SK-N-SH treated with all-trans-retinoic acid at 6 μM for 48 hours (cell line): ENCODE measurements at regions not wholly inside any gene's neighbourhood (a gene's known extent, or its start where the extent isn't known, plus 50 kb on each side); places are given as distances from the start of the nearest gene placed in this dataset.
"Not testable (repeated sequence)": the region's sequence is repeated elsewhere in the genome, so short reads cannot be mapped to it uniquely, and the experiment has no call there.

Source experiments
- ATAC-seq: fragments of 200-7000 bp; cut with Tn5 transposase; 3 replicates; pipeline ENCODE4 v1.9.1; 2020; ENCODE audit warnings: mild to moderate bottlenecking, moderate library complexity
- BACH2 ChIP-seq: fragments of 250-450 bp; sonication (Bioruptor Pico); IDR thresholded peaks from 2 replicates; pipeline ENCODE4 v1.9.0; 2021; ENCODE audit warnings: mild to moderate bottlenecking, borderline replicate concordance
- CREB5 ChIP-seq: fragments of 250-450 bp; sonication (Bioruptor Pico); IDR thresholded peaks from 2 replicates; pipeline ENCODE4 v1.5.1; 2020; ENCODE audit warnings: low read depth, mild to moderate bottlenecking, moderate library complexity
- CSDC2 ChIP-seq: fragments of 250-450 bp; sonication (Bioruptor Pico); IDR thresholded peaks from 2 replicates; pipeline ENCODE4 v1.5.0; 2020; ENCODE audit warnings: mild to moderate bottlenecking, moderate library complexity
- CSRNP3 ChIP-seq: fragments of 250-450 bp; sonication (Bioruptor Pico); IDR thresholded peaks from 2 replicates; pipeline ENCODE4 v1.5.1; 2021; ENCODE audit warnings: mild to moderate bottlenecking, moderate library complexity
- ESRRG ChIP-seq: fragments of 250-450 bp; sonication (Bioruptor Pico); IDR thresholded peaks from 2 replicates; pipeline ENCODE4 v1.6.1; 2021; ENCODE audit warnings: mild to moderate bottlenecking
- GLIS3 ChIP-seq: fragments of 250-450 bp; sonication (Bioruptor Pico); IDR thresholded peaks from 2 replicates; pipeline ENCODE4 v1.5.0; 2020; ENCODE audit warnings: mild to moderate bottlenecking, moderate library complexity
- ISL1 ChIP-seq: fragments of 250-450 bp; sonication (Bioruptor Pico); IDR thresholded peaks from 2 replicates; pipeline ENCODE4 v2.1.2; 2022; ENCODE audit warnings: mild to moderate bottlenecking, moderate library complexity
- PATZ1 ChIP-seq: fragments of 250-450 bp; sonication (Bioruptor Pico); IDR thresholded peaks from 2 replicates; pipeline ENCODE4 v1.8.0; 2020; ENCODE audit warnings: mild to moderate bottlenecking, moderate library complexity, borderline replicate concordance
- POU6F1 ChIP-seq: fragments of 250-450 bp; sonication (Bioruptor Pico); IDR thresholded peaks from 2 replicates; pipeline ENCODE4 v1.8.0; 2021; ENCODE audit warnings: low read depth, mild to moderate bottlenecking, moderate library complexity, borderline replicate concordance
- RARB ChIP-seq: fragments of 250-450 bp; sonication (Bioruptor Pico); IDR thresholded peaks from 2 replicates; pipeline ENCODE4 v1.8.0; 2021; ENCODE audit warnings: mild to moderate bottlenecking, moderate library complexity
- SNAI2 ChIP-seq: fragments of 250-450 bp; sonication (Bioruptor Pico); IDR thresholded peaks from 2 replicates; pipeline ENCODE4 v1.5.0; 2020; ENCODE audit warnings: mild to moderate bottlenecking, moderate library complexity
- TCF4 ChIP-seq: fragments of 250-450 bp; sonication (Bioruptor Pico); IDR thresholded peaks from 2 replicates; pipeline ENCODE4 v1.8.0; 2021; ENCODE audit warnings: mild to moderate bottlenecking, moderate library complexity, borderline replicate concordance
- TOX ChIP-seq: fragments of 250-450 bp; sonication (Bioruptor Pico); IDR thresholded peaks from 2 replicates; pipeline ENCODE4 v1.8.0; 2021; ENCODE audit warnings: mild to moderate bottlenecking, moderate library complexity, borderline replicate concordance
- TSHZ2 ChIP-seq: fragments of 250-450 bp; sonication (Bioruptor Pico); IDR thresholded peaks from 2 replicates; pipeline ENCODE4 v1.5.0; 2020; ENCODE audit warnings: mild to moderate bottlenecking, moderate library complexity
- ZFP3 ChIP-seq: fragments of 250-450 bp; sonication (Bioruptor Pico); IDR thresholded peaks from 2 replicates; pipeline ENCODE4 v1.5.0; 2020; ENCODE audit warnings: mild to moderate bottlenecking, moderate library complexity
- ZFP30 ChIP-seq: fragments of 450-650 bp; formaldehyde crosslinking; IDR thresholded peaks from 2 replicates; pipeline ENCODE4 v1.5.0; 2022; ENCODE audit warnings: mild to moderate bottlenecking, moderate library complexity
- ZNF565 ChIP-seq: fragments of 450-650 bp; formaldehyde crosslinking; conservative IDR thresholded peaks from 2 replicates; pipeline ENCODE4 v1.5.0; 2020; ENCODE audit warnings: low read depth, mild to moderate bottlenecking, moderate library complexity
- ZNF70 ChIP-seq: fragments of 450-650 bp; formaldehyde crosslinking; IDR thresholded peaks from 2 replicates; pipeline ENCODE4 v1.5.0; 2020; ENCODE audit warnings: mild to moderate bottlenecking, moderate library complexity

- ATAC-seq: no peak
- TF ChIP-seq ZNF565 (CRISPR knock-in tag): no peak
- no peak for TF ChIP-seq CREB5 (CRISPR knock-in tag)
- TF ChIP-seq TCF4 (CRISPR knock-in tag): no peak
- TF ChIP-seq GLIS3 (CRISPR knock-in tag): no peak
- no peak for TF ChIP-seq PATZ1 (CRISPR knock-in tag)
- no peak for TF ChIP-seq CSRNP3
- no peak for TF ChIP-seq BACH2
- TF ChIP-seq CSDC2: no peak
- no peak for TF ChIP-seq SNAI2
- TF ChIP-seq TOX: no peak
- no peak for TF ChIP-seq ZFP3 (CRISPR knock-in tag)
These were observed 69.8 kb downstream of the UQCRFS1 start for GRCh38 chr19:29143183-29143582.

GRCh38 chr19:29139227-29139626 is 73.7 kb downstream of the UQCRFS1 start:
- ATAC-seq: no peak
- TF ChIP-seq POU6F1 (CRISPR knock-in tag) (no peak), TSHZ2 (CRISPR knock-in tag) (no peak), ZNF565 (CRISPR knock-in tag) (no peak), ESRRG (CRISPR knock-in tag) (no peak), TCF4 (CRISPR knock-in tag) (no peak), ZFP30 (CRISPR knock-in tag) (no peak), BACH2 (no peak), GLIS3 (CRISPR knock-in tag) (no peak), ZNF70 (CRISPR knock-in tag) (no peak), ISL1 (no peak), RARB (no peak), PATZ1 (CRISPR knock-in tag) (no peak)

- ATAC-seq: not testable (repeated sequence)
These were observed 74.7 kb downstream of the UQCRFS1 start for GRCh38 chr19:29138206-29138605.

- no peak for TF ChIP-seq ZFP30 (CRISPR knock-in tag)
- no peak for ATAC-seq
These were observed 81.5 kb downstream of the UQCRFS1 start for GRCh38 chr19:29131456-29131855.
